ENCODE measurements at regions not wholly inside any gene's neighbourhood (a gene's known extent, or its start where the extent isn't known, plus 50 kb on each side); places are given as distances from the start of the nearest gene placed in this dataset.

DNA sequence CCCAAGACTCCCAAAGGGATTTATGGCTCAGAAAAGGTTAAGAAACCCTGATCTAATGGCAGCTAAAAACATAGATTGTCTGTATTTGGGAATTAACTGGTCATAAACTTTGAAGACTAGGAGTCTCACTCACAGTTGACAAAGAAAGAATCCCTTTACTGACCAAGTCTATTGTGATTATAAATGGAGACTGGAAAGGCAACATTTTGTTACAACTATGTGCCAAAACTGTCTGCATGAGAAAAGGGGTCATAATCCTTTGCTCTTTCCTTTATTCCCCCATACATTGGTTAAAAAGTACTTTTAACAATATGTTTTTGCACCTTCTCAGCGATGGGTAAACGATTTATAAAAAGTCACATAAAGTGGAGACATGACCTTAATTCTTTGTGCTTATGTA lies 206.9 kb upstream of the MAP3K7 start:
- DNase-seq, result no peak

DNA sequence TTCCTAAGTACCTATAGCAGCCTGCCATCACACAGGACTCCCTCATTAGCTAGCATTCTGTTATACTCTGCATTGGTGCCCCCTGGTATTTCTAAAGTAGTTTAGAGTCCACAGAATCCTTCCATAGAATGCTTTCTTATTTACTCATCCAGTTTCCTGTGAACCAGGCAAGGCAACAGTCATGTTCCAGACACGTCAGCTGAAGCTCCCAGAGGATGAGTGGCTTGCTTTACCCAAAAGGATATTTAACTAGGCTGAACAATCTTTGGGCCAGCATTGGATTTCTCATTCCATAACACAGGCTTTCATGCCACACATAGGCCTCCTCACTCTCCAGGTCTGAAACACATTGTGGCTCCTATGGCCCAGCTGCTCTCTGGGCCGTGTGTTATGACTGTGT lies 203.8 kb upstream of the MAP3K7 start:
- no peak for DNase-seq

DNA sequence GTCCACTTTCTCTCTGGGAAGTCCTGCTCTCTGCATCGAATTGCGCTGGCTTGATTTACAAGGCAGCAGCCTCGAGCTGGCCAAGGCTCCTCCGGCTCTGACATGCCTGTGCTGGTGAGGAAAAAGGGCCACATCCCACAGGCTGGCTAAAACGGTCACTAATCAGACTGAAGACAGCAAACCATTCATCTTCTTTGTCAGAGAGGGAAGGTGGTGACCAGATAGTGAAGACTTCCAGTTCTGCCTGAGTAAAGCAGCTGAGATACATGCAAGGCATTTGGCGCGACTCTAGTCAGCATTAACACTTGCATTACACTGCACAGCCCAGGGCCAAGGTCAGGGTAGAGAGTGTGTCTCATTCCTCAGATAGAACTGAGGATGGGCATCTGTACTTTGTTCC lies 203.2 kb upstream of the MAP3K7 start:
- no peak for DNase-seq

DNA sequence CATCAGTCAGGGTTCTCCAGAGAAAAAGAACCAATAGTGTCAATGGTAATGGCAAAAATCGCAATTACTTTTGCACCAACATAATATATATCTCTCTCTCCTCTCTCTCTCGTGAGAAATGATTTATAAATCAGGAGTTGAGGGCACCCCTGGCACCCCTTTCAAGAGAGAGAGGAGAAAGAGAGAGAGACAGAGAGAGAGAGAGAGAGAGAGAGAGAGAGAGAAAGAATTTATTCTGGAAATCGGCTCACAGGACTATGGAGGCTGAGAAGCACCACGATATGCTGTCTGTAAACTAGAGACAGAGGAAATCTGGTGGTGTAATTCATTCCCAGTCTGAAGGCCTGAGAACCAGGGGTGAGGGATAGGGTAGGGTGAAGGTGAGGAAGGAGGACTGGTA lies 201.9 kb upstream of the MAP3K7 start:
- no peak for DNase-seq

DNA sequence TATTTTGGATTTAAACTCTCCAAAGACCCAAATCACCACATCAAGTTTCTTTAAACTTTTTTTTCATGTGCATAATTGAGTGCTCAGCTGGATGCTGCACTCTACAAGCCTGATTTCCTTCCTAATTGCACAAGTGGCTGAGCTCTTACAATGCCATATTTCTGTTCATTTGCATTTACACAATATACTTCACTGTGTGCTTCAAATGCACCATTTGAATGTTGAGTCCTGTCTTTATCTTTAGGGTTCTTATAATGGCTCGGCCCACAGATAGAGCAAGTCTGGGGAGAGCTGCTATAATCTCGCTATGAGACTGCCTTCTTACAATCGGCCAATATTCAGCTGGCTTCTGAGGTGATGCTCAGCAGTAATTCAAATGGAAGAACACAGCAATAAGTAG lies 200.6 kb upstream of the MAP3K7 start:
- DNase-seq, result no peak

DNA sequence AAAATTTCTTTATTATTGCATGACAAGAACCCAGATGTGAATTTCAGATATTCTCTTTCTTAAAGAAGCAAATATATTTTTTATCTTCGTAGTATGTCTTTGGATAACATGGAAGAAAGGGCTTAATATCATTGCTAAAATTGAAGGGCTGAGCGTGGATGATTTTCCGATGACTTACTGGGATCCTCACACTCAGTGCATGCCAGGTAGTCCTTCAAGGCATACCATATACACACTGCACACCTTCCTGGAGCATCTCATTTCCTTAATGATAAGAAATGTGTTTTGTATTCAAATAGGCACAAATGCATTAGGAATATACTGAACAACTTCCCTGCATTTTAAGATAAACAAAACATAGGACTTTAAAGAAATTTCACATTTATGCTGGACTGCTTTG lies 193.9 kb upstream of the MAP3K7 start:
- DNase-seq, result no peak

DNA sequence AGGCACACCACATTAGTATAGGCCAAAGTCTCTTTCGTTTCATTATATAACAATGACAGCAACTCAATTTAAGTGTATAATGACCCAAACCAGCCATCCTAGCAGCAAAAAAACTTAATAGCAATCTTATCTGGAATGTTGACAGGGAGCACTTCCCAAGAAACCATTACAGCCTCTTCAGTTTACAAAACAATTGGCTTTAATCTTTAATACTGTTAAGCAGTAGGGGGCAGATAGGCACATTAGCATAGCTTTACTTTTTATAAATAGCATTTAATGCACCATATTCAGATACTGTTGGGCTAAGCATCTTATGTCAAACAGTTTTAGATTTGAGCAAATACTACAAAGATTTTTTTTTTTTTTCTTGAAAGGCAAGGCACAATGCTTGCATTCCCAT lies 193.3 kb upstream of the MAP3K7 start:
- no peak for DNase-seq

DNA sequence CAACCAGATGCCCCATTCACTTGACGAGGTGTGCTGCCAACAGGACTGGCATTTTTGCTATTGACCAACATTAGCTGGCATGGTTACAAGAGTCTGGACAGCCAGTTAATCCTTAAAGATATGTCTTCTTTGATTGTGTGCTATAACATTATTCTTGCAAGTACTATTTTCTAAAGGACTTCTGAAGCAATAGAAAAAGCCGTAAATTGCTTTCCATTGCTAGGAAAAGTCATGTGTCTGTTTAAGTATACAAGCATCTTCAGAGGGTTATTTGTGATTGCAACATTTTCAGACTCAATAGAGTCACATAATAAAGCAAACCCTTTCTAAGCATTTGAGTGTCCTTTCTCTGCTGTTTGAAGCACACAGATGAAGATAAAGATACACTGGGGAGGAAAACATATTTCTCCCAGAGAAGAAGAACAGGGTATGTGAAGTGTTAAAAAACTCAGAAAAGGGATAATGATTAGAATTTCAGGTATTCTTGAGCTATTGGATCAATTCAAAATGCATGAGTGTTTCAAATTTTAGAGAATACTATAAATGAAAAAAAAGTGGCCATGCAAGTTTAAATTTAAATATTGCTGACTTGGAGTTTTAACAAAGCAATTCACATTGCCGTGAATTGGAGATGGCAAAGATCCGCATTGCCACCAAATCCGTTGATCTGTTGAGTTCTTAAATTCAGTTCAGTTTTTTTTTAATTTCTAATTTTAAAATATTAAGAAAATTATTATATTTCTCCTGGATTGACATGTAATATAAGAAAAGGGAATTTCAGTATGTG lies 191.7 kb upstream of the MAP3K7 start:
- DNase-seq, result no peak

GRCh38 chr6:90770778-90771177 lies 183.9 kb upstream of the MAP3K7 start:
- DNase-seq, result no peak

GRCh38 chr6:90765895-90766294 lies 179.0 kb upstream of the MAP3K7 start:
- DNase-seq, result no peak

- no peak for DNase-seq
These were observed 178.6 kb upstream of the MAP3K7 start for GRCh38 chr6:90765491-90765890.

GRCh38 chr6:90764001-90764400 lies 177.1 kb upstream of the MAP3K7 start:
- DNase-seq, result no peak

GRCh38 chr6:90759664-90760063 lies 172.8 kb upstream of the MAP3K7 start:
- no peak for DNase-seq

DNA sequence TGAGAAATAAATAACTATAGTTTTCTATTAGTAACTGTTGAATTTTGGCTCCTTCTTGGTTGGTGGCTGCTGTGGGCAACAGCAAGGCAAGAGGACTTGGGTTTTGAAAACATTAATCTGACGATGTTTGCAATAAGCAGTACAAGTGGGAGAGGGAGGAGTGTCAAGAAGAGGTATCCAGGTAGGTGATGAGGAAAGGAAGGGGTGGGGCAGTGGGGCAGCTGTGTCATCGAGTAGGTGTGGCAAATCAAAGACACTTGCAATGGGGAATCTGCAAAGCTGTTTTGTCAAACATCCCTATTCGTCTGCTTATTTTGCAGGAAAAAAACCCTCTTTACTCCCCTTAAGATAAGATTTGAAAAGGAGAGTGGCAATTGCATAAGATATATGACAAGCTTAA lies 171.9 kb upstream of the MAP3K7 start:
- DNase-seq, result no peak

- no peak for DNase-seq
These were observed 167.2 kb upstream of the MAP3K7 start for GRCh38 chr6:90753820-90754643.

GRCh38 chr6:90739802-90740201 lies 152.9 kb upstream of the MAP3K7 start:
- DNase-seq, result no peak

GRCh38 chr6:90739339-90739738 lies 152.5 kb upstream of the MAP3K7 start:
- DNase-seq, result no peak

- DNase-seq, result no peak
These were observed 143.3 kb upstream of the MAP3K7 start for GRCh38 chr6:90730151-90730673.

- DNase-seq, result no peak
These were observed 142.2 kb upstream of the MAP3K7 start for GRCh38 chr6:90729057-90729456.

GRCh38 chr6:90722648-90723047 lies 135.8 kb upstream of the MAP3K7 start:
- DNase-seq, result no peak

GRCh38 chr6:90720404-90720803 lies 133.5 kb upstream of the MAP3K7 start:
- no peak for DNase-seq

- DNase-seq, result no peak
These were observed 132.7 kb upstream of the MAP3K7 start for GRCh38 chr6:90719321-90720195.

DNA sequence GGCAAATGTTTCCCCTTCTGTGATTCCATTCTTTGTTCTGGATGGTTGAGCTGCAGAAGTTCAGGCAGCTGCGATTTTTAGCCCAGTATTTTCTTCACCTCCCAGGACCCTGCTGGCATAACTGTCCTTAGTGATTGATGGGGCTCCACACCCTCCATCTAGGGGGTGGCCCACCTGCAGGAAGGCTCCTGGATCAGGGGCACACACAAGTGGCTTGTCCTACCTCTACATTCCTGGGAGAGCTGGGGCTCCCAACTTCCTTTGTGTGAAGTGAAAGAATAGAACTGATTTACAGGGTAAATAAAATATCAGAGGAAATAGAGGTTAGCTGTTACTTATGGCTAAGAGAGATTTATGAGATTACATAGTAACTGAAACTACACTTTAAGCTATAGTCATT lies 129.5 kb upstream of the MAP3K7 start:
- no peak for DNase-seq
